ENCODE measurements at regions not wholly inside any gene's neighbourhood (a gene's known extent, or its start where the extent isn't known, plus 50 kb on each side); places are given as distances from the start of the nearest gene placed in this dataset.

DNA sequence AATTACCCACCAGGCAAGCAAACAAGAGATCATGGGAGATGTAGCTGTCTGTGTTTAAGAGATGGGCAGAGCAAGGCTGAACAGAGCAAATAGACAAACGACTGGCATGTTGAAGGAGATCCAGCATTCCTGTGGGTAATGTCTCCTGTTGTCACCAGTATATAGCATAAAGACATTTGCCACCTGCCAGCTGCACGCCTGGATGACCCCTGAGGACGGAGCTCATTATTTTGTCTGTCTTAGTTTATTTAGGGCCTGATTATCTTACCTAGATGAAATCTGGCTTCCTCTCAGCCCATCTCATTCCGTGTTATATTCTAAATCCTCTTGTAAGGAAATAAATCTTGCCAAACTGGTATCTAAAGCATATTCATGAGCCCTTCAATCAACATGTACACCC is 510.3 kb upstream of the LINC00305 start:
- TF ChIP-seq, protein P1, sequence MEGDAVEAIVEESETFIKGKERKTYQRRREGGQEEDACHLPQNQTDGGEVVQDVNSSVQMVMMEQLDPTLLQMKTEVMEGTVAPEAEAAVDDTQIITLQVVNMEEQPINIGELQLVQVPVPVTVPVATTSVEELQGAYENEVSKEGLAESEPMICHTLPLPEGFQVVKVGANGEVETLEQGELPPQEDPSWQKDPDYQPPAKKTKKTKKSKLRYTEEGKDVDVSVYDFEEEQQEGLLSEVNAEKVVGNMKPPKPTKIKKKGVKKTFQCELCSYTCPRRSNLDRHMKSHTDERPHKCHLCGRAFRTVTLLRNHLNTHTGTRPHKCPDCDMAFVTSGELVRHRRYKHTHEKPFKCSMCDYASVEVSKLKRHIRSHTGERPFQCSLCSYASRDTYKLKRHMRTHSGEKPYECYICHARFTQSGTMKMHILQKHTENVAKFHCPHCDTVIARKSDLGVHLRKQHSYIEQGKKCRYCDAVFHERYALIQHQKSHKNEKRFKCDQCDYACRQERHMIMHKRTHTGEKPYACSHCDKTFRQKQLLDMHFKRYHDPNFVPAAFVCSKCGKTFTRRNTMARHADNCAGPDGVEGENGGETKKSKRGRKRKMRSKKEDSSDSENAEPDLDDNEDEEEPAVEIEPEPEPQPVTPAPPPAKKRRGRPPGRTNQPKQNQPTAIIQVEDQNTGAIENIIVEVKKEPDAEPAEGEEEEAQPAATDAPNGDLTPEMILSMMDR (IDR thresholded peaks at IDR 0.05), result no peak
- TF ChIP-seq POLR2A (IDR thresholded peaks at IDR 0.05), result no peak

All from Peyer's patch (tissue), 4 donors.